ENCODE measurements at regions not wholly inside any gene's neighbourhood (a gene's known extent, or its start where the extent isn't known, plus 50 kb on each side); places are given as distances from the start of the nearest gene placed in this dataset.

GRCh38 chr7:84331616-84332015, 137.0 kb upstream of the SEMA3A start:
- DNase-seq (ENCODE audit: low read depth in 2 of 2), result peak in 1 of 2 donors; percentile 0

GRCh38 chr7:84328571-84328970, 134.0 kb upstream of the SEMA3A start:
- DNase-seq (ENCODE audit: low read depth in 2 of 2), result peak; percentile 10 to 63

GRCh38 chr7:84324136-84324630, 129.6 kb upstream of the SEMA3A start:
- DNase-seq (ENCODE audit: low read depth in 2 of 2), result no peak

- DNase-seq (ENCODE audit: low read depth in 2 of 2), result no peak
Observed at GRCh38 chr7:84317536-84317935, 122.9 kb upstream of the SEMA3A start.

- DNase-seq (ENCODE audit: low read depth in 2 of 2), result no peak
Observed at GRCh38 chr7:84314263-84314662, 119.7 kb upstream of the SEMA3A start.

- no peak for DNase-seq (ENCODE audit: low read depth in 2 of 2)
Observed at GRCh38 chr7:84304407-84304806, 109.8 kb upstream of the SEMA3A start.

- DNase-seq (ENCODE audit: low read depth in 2 of 2), result no peak
Observed at GRCh38 chr7:84302949-84303348, 108.4 kb upstream of the SEMA3A start.

GRCh38 chr7:84297616-84298015, 103.0 kb upstream of the SEMA3A start:
- no peak for DNase-seq (ENCODE audit: low read depth in 2 of 2)

GRCh38 chr7:84294847-84295455, 100.4 kb upstream of the SEMA3A start:
- no peak for DNase-seq (ENCODE audit: low read depth in 2 of 2)

GRCh38 chr7:84294391-84294790, 99.8 kb upstream of the SEMA3A start:
- DNase-seq (ENCODE audit: low read depth in 2 of 2), result no peak

- no peak for DNase-seq (ENCODE audit: low read depth in 2 of 2)
Observed at GRCh38 chr7:84291756-84292155, 97.2 kb upstream of the SEMA3A start.

GRCh38 chr7:84283798-84284197, 89.2 kb upstream of the SEMA3A start:
- no peak for DNase-seq (ENCODE audit: low read depth in 2 of 2)

GRCh38 chr7:84281518-84281917, 86.9 kb upstream of the SEMA3A start:
- no peak for DNase-seq (ENCODE audit: low read depth in 2 of 2)

- no peak for DNase-seq (ENCODE audit: low read depth in 2 of 2)
Observed at GRCh38 chr7:84277628-84278224, 83.1 kb upstream of the SEMA3A start.

- peak in 1 of 2 donors; percentile 64 for DNase-seq (ENCODE audit: low read depth in 2 of 2)
Observed at GRCh38 chr7:84274029-84274638, 79.5 kb upstream of the SEMA3A start.

GRCh38 chr7:84271543-84271942, 77.0 kb upstream of the SEMA3A start:
- DNase-seq (ENCODE audit: low read depth in 2 of 2), result no peak

GRCh38 chr7:84264396-84264795, 69.8 kb upstream of the SEMA3A start:
- no peak for DNase-seq (ENCODE audit: low read depth in 2 of 2)

- no peak for DNase-seq (ENCODE audit: low read depth in 2 of 2)
Observed at GRCh38 chr7:84263106-84263505, 68.5 kb upstream of the SEMA3A start.

- DNase-seq (ENCODE audit: low read depth in 2 of 2), result no peak
Observed at GRCh38 chr7:84261509-84261908, 66.9 kb upstream of the SEMA3A start.

GRCh38 chr7:84258628-84259027, 64.0 kb upstream of the SEMA3A start:
- DNase-seq (ENCODE audit: low read depth in 2 of 2), result no peak

- no peak for DNase-seq (ENCODE audit: low read depth in 2 of 2)
Observed at GRCh38 chr7:84256571-84256971, 62.0 kb upstream of the SEMA3A start.

- DNase-seq (ENCODE audit: low read depth in 2 of 2), result peak in 1 of 2 donors; percentile 59
Observed at GRCh38 chr7:84251277-84251781, 56.7 kb upstream of the SEMA3A start.

GRCh38 chr7:84250452-84250851, 55.9 kb upstream of the SEMA3A start:
- DNase-seq (ENCODE audit: low read depth in 2 of 2), result peak in 1 of 2 donors; percentile 4
